ENCODE measurements at regions not wholly inside any gene's neighbourhood (a gene's known extent, or its start where the extent isn't known, plus 50 kb on each side); places are given as distances from the start of the nearest gene placed in this dataset.

- no peak for TF ChIP-seq CTCF (IDR thresholded peaks at IDR 0.05; ENCODE audit: low read depth, low read length, poor library complexity, severe bottlenecking)
- no peak for TF ChIP-seq EZH2phosphoT487 (IDR thresholded peaks at IDR 0.05; ENCODE audit: borderline replicate concordance, low read length)
These were observed 55.9 kb upstream of the ALB start for GRCh38 chr4:73348185-73348584.
